Subcutaneous abdominal adipose tissue (tissue), 5 donors: ENCODE measurements at regions not wholly inside any gene's neighbourhood (a gene's known extent, or its start where the extent isn't known, plus 50 kb on each side); places are given as distances from the start of the nearest gene placed in this dataset.

ENCODE experiments used
- H3K27ac ChIP-seq: one replicate; pipeline ENCODE4 v1.7.0; 2013; ENCODE audit warnings: low read depth, mild to moderate bottlenecking, inconsistent platforms, low read length, moderate library complexity
- H3K27me3 ChIP-seq, 5 donors: one replicate each; pipeline ENCODE4 v1.7.0; 2013; ENCODE audit warnings: low read length in 5 of 5, inconsistent platforms in 1 of 5; ENCODE audit not compliant: control insufficient read depth in 5 of 5, insufficient read depth in 4 of 5
- H3K36me3 ChIP-seq, 5 donors: one replicate each; pipeline ENCODE4 v1.7.0; 2013; ENCODE audit warnings: low read length in 5 of 5; ENCODE audit not compliant: control insufficient read depth in 5 of 5, insufficient read depth in 5 of 5
- H3K4me1 ChIP-seq, 5 donors: one replicate each; pipeline ENCODE4 v1.7.0; 2013; ENCODE audit warnings: low read length in 5 of 5, mild to moderate bottlenecking in 3 of 5, moderate library complexity in 1 of 5; ENCODE audit not compliant: control insufficient read depth in 5 of 5, insufficient read depth in 5 of 5
- H3K4me3 ChIP-seq, 5 donors: one replicate each; pipeline ENCODE4 v1.7.0; 2013; ENCODE audit warnings: low read length in 5 of 5, low read depth in 1 of 5
- H3K9ac ChIP-seq, 5 donors: one replicate each; pipeline ENCODE4 v1.7.0; 2013; ENCODE audit warnings: low read length in 5 of 5, mild to moderate bottlenecking in 4 of 5, moderate library complexity in 3 of 5
- H3K9me3 ChIP-seq, 5 donors: one replicate each; pipeline ENCODE4 v1.7.0; 2013; ENCODE audit warnings: low read length in 5 of 5; ENCODE audit not compliant: control insufficient read depth in 5 of 5
- donor health status: healthy.
- donor health status: healthy.
- donor health status: healthy.
- donor health status: healthy.
- donor health status: healthy.

- Histone ChIP-seq H3K9me3 (no peaks in the 10 kb centered on the region), H3K27ac (peak overlapping the region; percentile 4), H3K4me1 (peaks cover 3 to 49% (median 41%) of the 10 kb centered on the region in 5 donors), H3K36me3 (no peaks in the 10 kb centered on the region), H3K27me3 (no peaks in the 10 kb centered on the region), H3K9ac (no peak overlapping the region), H3K4me3 (no peak overlapping the region)
These were observed 138.4 kb upstream of the TNFAIP3 start for GRCh38 chr6:137728386-137729349.

GRCh38 chr6:137729866-137730629, 137.0 kb upstream of the TNFAIP3 start:
- Histone ChIP-seq H3K27me3 (no peaks in the 10 kb centered on the region), H3K4me3 (no peak overlapping the region), H3K9me3 (no peaks in the 10 kb centered on the region), H3K27ac (peak overlapping the region; percentile 25), H3K9ac (peak overlapping the region in 1 of 5 donors; percentile 14), H3K4me1 (peaks cover 2 to 43% (median 35%) of the 10 kb centered on the region in 5 donors), H3K36me3 (no peaks in the 10 kb centered on the region)

GRCh38 chr6:137731600-137731959, 135.5 kb upstream of the TNFAIP3 start:
- no peaks in the 10 kb centered on the region for H3K27me3 ChIP-seq
- H3K9me3 ChIP-seq = no peaks in the 10 kb centered on the region
- H3K27ac ChIP-seq = no peak overlapping the region
- H3K9ac ChIP-seq = no peak overlapping the region
- H3K4me1 ChIP-seq = peaks cover 0 to 36% (median 30%) of the 10 kb centered on the region in 5 donors
- no peak overlapping the region for H3K4me3 ChIP-seq
- H3K36me3 ChIP-seq = no peaks in the 10 kb centered on the region

- H3K27me3 ChIP-seq = no peaks in the 10 kb centered on the region
- no peak overlapping the region for H3K4me3 ChIP-seq
- no peak overlapping the region for H3K27ac ChIP-seq
- H3K36me3 ChIP-seq = no peaks in the 10 kb centered on the region
- peaks cover 0 to 41% (median 35%) of the 10 kb centered on the region in 5 donors for H3K4me1 ChIP-seq
- H3K9me3 ChIP-seq = no peaks in the 10 kb centered on the region
- H3K9ac ChIP-seq = no peak overlapping the region
These were observed 135.0 kb upstream of the TNFAIP3 start for GRCh38 chr6:137731960-137732616.

- Histone ChIP-seq H3K27me3 (no peaks in the 10 kb centered on the region), H3K4me3 (no peak overlapping the region), H3K27ac (no peak overlapping the region), H3K4me1 (peaks cover 0 to 44% (median 40%) of the 10 kb centered on the region in 5 donors), H3K9ac (no peak overlapping the region), H3K9me3 (no peaks in the 10 kb centered on the region), H3K36me3 (no peaks in the 10 kb centered on the region)
These were observed 133.7 kb upstream of the TNFAIP3 start for GRCh38 chr6:137733372-137733771.

GRCh38 chr6:137734005-137734874, 132.8 kb upstream of the TNFAIP3 start:
- Histone ChIP-seq H3K9ac (no peak overlapping the region), H3K27me3 (no peaks in the 10 kb centered on the region), H3K27ac (no peak overlapping the region), H3K4me3 (no peak overlapping the region), H3K4me1 (peaks cover 0 to 36% (median 31%) of the 10 kb centered on the region in 5 donors), H3K9me3 (no peaks in the 10 kb centered on the region), H3K36me3 (no peaks in the 10 kb centered on the region)

GRCh38 chr6:137734875-137735182, 132.2 kb upstream of the TNFAIP3 start:
- Histone ChIP-seq H3K4me1 (peaks cover 0 to 30% (median 25%) of the 10 kb centered on the region in 5 donors), H3K9ac (no peak overlapping the region), H3K4me3 (no peak overlapping the region), H3K36me3 (no peaks in the 10 kb centered on the region), H3K9me3 (no peaks in the 10 kb centered on the region), H3K27ac (no peak overlapping the region), H3K27me3 (no peaks in the 10 kb centered on the region)

GRCh38 chr6:137736048-137736818, 130.8 kb upstream of the TNFAIP3 start:
- no peaks in the 10 kb centered on the region for H3K9me3 ChIP-seq
- peak overlapping the region in 1 of 5 donors; percentile 3 for H3K4me3 ChIP-seq
- H3K27ac ChIP-seq = no peak overlapping the region
- no peaks in the 10 kb centered on the region for H3K36me3 ChIP-seq
- peaks cover 0 to 21% (median 18%) of the 10 kb centered on the region in 5 donors for H3K4me1 ChIP-seq
- H3K27me3 ChIP-seq = no peaks in the 10 kb centered on the region
- H3K9ac ChIP-seq = no peak overlapping the region

GRCh38 chr6:137736911-137737310, 130.1 kb upstream of the TNFAIP3 start:
- H3K9ac ChIP-seq = no peak overlapping the region
- no peak overlapping the region for H3K27ac ChIP-seq
- H3K4me1 ChIP-seq = peaks cover 0 to 20% (median 15%) of the 10 kb centered on the region in 5 donors
- H3K4me3 ChIP-seq = no peak overlapping the region
- H3K36me3 ChIP-seq = no peaks in the 10 kb centered on the region
- no peaks in the 10 kb centered on the region for H3K27me3 ChIP-seq
- no peaks in the 10 kb centered on the region for H3K9me3 ChIP-seq
